NOMO-1 (cell line): ENCODE measurements at regions not wholly inside any gene's neighbourhood (a gene's known extent, or its start where the extent isn't known, plus 50 kb on each side); places are given as distances from the start of the nearest gene placed in this dataset.
"Not testable (repeated sequence)": the region's sequence is repeated elsewhere in the genome, so short reads cannot be mapped to it uniquely, and the experiment has no call there.

ENCODE experiments used
- DNase-seq, 2 experiments: peaks; one replicate each; lab custom pipeline; 2025; ENCODE audit not compliant: unreplicated experiment in 2 of 2; lab: John Stamatoyannopoulos, UW

DNA sequence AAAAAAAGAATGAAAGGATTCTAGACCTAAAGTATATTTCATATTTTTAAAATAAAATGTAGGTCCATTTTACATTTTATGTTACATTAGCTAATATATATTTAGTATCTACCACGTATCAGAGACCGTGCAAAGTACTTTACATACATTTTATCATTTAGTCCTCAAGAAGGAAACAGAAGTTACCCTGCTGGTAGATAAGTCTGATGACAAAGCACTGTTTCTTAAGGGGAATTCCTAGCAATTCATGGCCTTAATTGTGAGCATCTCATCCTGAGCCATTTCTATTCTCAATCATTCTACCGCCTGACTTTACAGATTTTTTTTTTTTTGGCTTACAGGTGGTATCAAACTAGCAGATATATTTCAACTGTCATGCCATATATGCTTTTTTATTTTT, 367.7 kb downstream of the PRELID2 start:
- DNase-seq: no peak

GRCh38 chr5:145466533-145466932, 368.6 kb downstream of the PRELID2 start:
- DNase-seq: no peak

GRCh38 chr5:145465474-145466263, 369.5 kb downstream of the PRELID2 start:
- no peak for DNase-seq

- DNase-seq: no peak
Observed at GRCh38 chr5:145464171-145464570, 371.0 kb downstream of the PRELID2 start.

DNA sequence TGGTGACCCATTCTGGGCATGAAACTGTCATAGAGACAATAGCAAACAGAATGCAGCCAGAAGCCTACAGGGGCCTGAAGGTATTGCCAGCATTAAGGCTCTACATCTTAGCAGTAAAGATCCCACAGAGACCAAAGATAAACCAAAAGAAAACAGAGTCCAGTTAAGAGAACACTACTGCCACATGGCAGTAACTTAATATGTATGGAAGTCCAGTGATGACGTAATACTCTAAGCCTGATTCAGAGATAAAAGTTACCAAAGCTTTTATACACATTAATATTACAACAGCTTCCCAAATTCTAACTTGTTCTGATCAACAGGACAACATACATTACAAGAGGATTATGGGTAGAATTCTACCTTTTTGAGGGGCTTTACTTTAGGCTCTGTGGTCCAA, 371.5 kb downstream of the PRELID2 start:
- no peak for DNase-seq

- no peak for DNase-seq
Observed at GRCh38 chr5:145462525-145462924, 372.6 kb downstream of the PRELID2 start.

- no peak for DNase-seq
Observed at GRCh38 chr5:145450286-145450885, 384.8 kb downstream of the PRELID2 start.

- no peak for DNase-seq
Observed at GRCh38 chr5:145449794-145450193, 385.3 kb downstream of the PRELID2 start.

- not testable (repeated sequence) for DNase-seq
Observed at GRCh38 chr5:145446875-145447274, 388.3 kb downstream of the PRELID2 start.

DNA sequence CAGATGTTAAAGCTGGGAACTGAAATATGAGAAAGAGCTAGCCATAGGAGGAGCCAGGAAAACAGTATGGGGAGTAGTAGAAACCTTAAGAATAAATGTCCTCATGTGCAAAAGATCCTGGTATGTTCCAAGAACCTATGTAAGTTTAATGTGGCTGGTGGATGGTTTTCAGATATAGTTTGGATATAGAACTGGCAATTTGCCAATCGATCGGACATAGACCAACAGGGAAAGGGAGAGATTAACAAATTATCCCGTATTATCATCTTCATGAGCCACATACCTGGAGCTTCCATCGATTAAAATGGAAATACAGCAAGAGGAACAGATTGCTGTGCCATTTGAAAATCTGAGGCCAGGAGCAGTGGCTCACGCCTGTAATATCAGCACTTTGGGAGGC, 388.7 kb downstream of the PRELID2 start:
- no peak for DNase-seq

DNA sequence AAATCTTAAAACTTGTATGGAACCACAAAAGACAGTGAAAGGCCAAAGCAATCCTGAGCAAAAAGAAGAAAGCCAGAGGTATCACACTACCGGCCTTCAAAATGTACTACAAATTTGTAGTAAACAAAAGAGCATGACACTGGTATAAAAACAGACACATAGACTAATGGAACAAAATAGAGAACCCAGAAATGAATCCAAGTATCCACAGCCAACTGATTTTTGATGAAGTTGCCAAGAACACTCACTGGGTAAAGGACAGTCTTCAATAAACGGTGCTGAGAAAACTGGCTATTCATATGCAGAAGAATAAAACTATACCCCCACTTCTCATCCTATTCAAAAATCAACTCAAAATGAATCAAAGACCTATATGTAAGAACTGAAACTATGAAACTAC, 390.1 kb downstream of the PRELID2 start:
- no peak for DNase-seq

DNA sequence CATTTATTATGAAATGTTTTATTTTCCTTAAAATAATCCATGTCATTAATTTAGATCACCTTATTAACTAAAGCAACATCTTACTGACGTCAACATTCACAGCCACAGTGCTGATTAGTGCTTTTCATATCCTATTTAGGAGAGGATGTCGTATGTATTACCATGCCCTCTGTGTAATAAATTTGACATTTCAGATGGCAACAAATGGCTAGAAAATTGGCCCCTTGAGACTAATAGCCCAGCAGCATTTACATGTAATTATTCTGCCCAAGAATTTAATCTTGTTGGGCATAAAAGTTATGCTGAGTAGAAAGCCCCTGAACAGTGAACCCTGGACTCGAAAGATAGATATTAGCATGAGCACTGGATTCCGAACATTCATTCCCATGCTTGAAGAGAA, 391.2 kb downstream of the PRELID2 start:
- no peak for DNase-seq

GRCh38 chr5:145443366-145443765, 391.8 kb downstream of the PRELID2 start:
- DNase-seq: no peak

DNA sequence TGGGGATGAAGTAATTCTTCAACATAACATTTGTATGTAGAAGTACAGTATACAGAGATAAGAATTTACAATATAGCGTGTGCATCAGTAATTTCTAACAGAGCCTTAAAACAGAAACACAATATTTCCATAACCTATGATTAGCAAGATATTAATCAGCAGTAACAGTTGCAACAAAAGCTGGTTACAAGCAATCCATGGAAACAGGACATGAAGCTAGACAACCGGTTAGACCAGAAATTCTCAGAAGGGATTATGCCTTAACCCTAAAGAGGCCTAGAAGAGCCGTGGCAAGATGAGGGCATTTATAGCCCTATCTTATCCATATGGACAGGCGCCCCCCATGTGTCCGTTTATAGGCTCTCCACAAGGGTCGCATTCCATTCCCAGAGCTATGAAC, 392.5 kb downstream of the PRELID2 start:
- not testable (repeated sequence) for DNase-seq

- DNase-seq: no peak
Observed at GRCh38 chr5:145441228-145441627, 393.9 kb downstream of the PRELID2 start.

DNA sequence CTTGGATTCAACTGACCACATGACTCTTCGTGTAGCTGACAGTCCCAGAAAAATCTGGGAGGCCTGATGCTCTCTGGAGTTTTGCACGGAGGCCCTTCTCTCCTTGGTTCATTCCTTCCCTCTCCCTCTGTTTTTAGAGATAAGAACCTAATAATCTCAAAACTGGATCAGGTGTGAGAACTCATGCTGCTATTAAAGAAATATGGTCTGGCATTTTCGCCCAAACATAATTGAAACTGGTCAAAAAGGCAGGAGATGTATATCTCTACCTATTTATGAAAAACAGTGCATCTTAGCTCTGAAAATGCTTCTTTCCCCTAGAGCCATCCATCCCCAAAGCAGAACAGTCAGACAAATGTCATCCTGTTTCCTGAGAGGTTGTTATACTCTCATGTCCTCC, 397.5 kb downstream of the PRELID2 start:
- DNase-seq: no peak

- no peak for DNase-seq
Observed at GRCh38 chr5:145433077-145433476, 402.1 kb downstream of the PRELID2 start.

- no peak for DNase-seq
Observed at GRCh38 chr5:145429170-145429569, 406.0 kb downstream of the PRELID2 start.

- DNase-seq: no peak
Observed at GRCh38 chr5:145408048-145408341, 427.1 kb downstream of the PRELID2 start.

GRCh38 chr5:145407300-145408047, 427.7 kb downstream of the PRELID2 start:
- DNase-seq: no peak

GRCh38 chr5:145403992-145404391, 431.1 kb downstream of the PRELID2 start:
- DNase-seq: no peak

GRCh38 chr5:145396888-145397287, 438.3 kb downstream of the PRELID2 start:
- no peak for DNase-seq
